Uterus (tissue), 2 donors: ENCODE measurements at regions not wholly inside any gene's neighbourhood (a gene's known extent, or its start where the extent isn't known, plus 50 kb on each side); places are given as distances from the start of the nearest gene placed in this dataset.

ENCODE experiments used
- POLR2A ChIP-seq, 2 donors: fragments of 450-650 bp; IDR thresholded peaks; one replicate each; pipeline ENCODE4 v1.6.1; 2016; ENCODE audit warnings: antibody characterized with exemption in 2 of 2, mild to moderate bottlenecking in 1 of 2, moderate library complexity in 1 of 2
- TF ChIP-seq, protein P1 (sequence below), 4 experiments: fragments of 200-600 bp in 2 of 4; fragments of 450-650 bp in 2 of 4; sonication (generic) in 2 of 4; IDR thresholded peaks; one replicate each; pipeline ENCODE4 v1.5.1; 2016 to 2019; ENCODE audit warnings: antibody characterized with exemption in 4 of 4, mild to moderate bottlenecking in 2 of 4, moderate library complexity in 1 of 4

DNA sequence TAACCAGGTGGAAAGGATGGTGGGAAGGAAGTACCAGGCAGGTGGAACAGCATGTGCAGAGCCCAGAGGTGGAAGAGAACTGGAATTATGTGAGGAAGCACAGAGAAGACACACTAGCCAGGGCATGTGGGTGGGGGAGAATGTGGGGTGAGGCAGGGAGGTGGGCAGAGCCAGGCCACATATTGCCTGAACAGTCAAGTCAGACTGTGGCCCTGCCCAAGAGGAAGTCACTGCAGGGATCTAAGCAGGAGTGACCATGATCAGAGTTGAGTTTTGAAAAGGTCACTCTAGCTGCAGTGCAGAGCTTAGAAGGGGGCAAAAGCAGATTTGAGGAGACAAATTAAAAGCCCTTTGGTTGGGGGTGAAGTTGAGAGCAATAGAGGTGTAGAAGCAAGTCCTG is 114.0 kb upstream of the SLC38A2 start:
- TF ChIP-seq, protein P1, sequence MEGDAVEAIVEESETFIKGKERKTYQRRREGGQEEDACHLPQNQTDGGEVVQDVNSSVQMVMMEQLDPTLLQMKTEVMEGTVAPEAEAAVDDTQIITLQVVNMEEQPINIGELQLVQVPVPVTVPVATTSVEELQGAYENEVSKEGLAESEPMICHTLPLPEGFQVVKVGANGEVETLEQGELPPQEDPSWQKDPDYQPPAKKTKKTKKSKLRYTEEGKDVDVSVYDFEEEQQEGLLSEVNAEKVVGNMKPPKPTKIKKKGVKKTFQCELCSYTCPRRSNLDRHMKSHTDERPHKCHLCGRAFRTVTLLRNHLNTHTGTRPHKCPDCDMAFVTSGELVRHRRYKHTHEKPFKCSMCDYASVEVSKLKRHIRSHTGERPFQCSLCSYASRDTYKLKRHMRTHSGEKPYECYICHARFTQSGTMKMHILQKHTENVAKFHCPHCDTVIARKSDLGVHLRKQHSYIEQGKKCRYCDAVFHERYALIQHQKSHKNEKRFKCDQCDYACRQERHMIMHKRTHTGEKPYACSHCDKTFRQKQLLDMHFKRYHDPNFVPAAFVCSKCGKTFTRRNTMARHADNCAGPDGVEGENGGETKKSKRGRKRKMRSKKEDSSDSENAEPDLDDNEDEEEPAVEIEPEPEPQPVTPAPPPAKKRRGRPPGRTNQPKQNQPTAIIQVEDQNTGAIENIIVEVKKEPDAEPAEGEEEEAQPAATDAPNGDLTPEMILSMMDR (IDR thresholded peaks at IDR 0.05), result no peak
- no peak for TF ChIP-seq POLR2A (IDR thresholded peaks at IDR 0.05)
